ENCODE measurements at regions not wholly inside any gene's neighbourhood (a gene's known extent, or its start where the extent isn't known, plus 50 kb on each side); places are given as distances from the start of the nearest gene placed in this dataset.

DNA sequence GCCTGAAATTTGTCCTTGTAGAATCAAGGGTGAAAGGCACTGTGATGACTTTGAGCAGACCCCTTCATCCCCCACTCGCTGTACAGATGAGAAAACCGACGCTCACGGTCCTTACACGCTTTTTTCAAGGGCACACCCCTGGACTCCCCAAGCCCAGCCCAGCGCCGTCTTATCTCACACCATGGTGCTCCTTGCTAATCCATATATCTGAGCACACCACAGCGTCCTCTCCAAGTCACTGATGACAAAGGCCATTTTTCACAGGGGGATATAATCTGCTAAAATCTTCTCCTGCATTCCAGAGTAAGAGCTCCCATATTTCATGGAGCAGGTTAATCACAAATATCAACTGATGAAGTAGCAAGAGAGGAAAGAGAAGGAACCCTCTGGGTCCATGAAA is 486.3 kb downstream of the BCOR start:
- no peak for DNase-seq
- 56% methylated on average over 8 of the region's 8 CpGs for WGBS (ENCODE audit: low lambda C conversion rate)
- Histone ChIP-seq H3K4me2 (no peak overlapping the region), H3K4me1 (ENCODE audit: control insufficient read depth in 1 of 2, insufficient read depth in 2 of 2, low read depth in 1 of 2, low read length in 1 of 2) (peaks cover 0 to 10% of the 10 kb centered on the region in 2 experiments; a peak in 1 of 4 replicates), H3K27ac (ENCODE audit: low read depth in 2 of 2, low read length in 1 of 2) (no peak overlapping the region), H2AFZ (ENCODE audit: low read depth) (no peak overlapping the region), H3K4me3 (ENCODE audit: low read depth in 2 of 2, low read length in 1 of 2) (no peak overlapping the region), H3F3A (replicated peaks; ENCODE audit: insufficient read depth) (no peaks in the 10 kb centered on the region), H3K27me3 (ENCODE audit: insufficient read depth) (peaks cover 40% of the 10 kb centered on the region), H3K79me2 (ENCODE audit: insufficient read depth) (no peaks in the 10 kb centered on the region), H3K9me2 (no peaks in the 10 kb centered on the region), H3K9me3 (no peaks in the 10 kb centered on the region), H4K20me1 (ENCODE audit: insufficient read depth) (no peaks in the 10 kb centered on the region), H3K9ac (no peak overlapping the region), H3K36me3 (replicated peaks in 1 of 2; ENCODE audit: control insufficient read depth in 1 of 2, insufficient read depth in 2 of 2, low read length in 1 of 2) (no peaks in the 10 kb centered on the region)
- ChIA-PET CTCF (no interaction called here), POLR2A (no interaction called here)
- TF ChIP-seq JUND (IDR thresholded peaks at IDR 0.05) (no peak), RXRA (IDR thresholded peaks at IDR 0.05; ENCODE audit: borderline replicate concordance, low read depth) (no peak)
- TF ChIP-seq, protein P1, sequence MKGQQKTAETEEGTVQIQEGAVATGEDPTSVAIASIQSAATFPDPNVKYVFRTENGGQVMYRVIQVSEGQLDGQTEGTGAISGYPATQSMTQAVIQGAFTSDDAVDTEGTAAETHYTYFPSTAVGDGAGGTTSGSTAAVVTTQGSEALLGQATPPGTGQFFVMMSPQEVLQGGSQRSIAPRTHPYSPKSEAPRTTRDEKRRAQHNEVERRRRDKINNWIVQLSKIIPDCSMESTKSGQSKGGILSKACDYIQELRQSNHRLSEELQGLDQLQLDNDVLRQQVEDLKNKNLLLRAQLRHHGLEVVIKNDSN (IDR thresholded peaks at IDR 0.05; ENCODE audit: borderline replicate concordance, low read depth), result no peak

DNA sequence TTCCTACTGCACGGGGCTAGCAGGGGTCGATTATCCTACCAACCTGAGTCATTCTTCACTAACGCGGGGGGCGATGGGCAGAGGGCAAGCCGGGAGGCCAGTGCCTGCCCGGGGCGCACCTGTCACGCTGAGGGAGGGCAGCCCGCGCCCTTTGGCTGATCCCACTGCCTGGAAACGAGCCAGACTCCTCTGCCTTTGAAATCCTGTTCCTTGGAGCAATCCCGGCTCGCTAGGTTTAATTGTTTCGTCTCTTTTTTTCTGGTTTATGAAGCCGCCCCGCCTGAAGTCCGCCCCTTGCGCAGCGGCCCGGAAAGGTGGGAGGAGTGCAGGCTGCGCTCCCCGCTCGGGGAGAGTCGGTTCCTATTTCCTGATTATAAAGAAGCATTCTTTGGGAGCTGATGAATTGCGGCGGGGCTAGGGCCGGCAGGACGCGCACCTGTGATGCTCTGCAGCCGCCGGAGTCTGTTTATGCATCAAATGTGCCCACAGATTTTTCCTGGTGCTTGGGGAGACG is 484.2 kb downstream of the BCOR start:
- Histone ChIP-seq H4K20me1 (ENCODE audit: insufficient read depth) (no peaks in the 10 kb centered on the region), H3K9me3 (no peaks in the 10 kb centered on the region), H3F3A (replicated peaks; ENCODE audit: insufficient read depth) (no peaks in the 10 kb centered on the region), H3K9ac (no peak overlapping the region), H3K4me3 (ENCODE audit: low read depth in 2 of 2, low read length in 1 of 2) (peak overlapping the region; percentile 23 to 31; a peak in 3 of 4 replicates), H3K9me2 (no peaks in the 10 kb centered on the region), H3K4me1 (ENCODE audit: control insufficient read depth in 1 of 2, insufficient read depth in 2 of 2, low read depth in 1 of 2, low read length in 1 of 2) (peaks cover 0 to 10% of the 10 kb centered on the region in 2 experiments; a peak in 1 of 4 replicates), H3K27me3 (ENCODE audit: insufficient read depth) (peaks cover 40% of the 10 kb centered on the region), H3K36me3 (replicated peaks in 1 of 2; ENCODE audit: control insufficient read depth in 1 of 2, insufficient read depth in 2 of 2, low read length in 1 of 2) (no peaks in the 10 kb centered on the region), H3K4me2 (0 out of 2 replicates have a peak overlapping the region, but pooled peaks have one; percentile 28), H2AFZ (ENCODE audit: low read depth) (no peak overlapping the region), H3K27ac (ENCODE audit: low read depth in 2 of 2, low read length in 1 of 2) (no peak overlapping the region; a peak in 1 of 4 replicates), H3K79me2 (ENCODE audit: insufficient read depth) (no peaks in the 10 kb centered on the region)
- TF ChIP-seq TAF1 (IDR thresholded peaks at IDR 0.05; ENCODE audit: borderline replicate concordance, low read depth, low read length) (no peak), TCF12 (IDR thresholded peaks at IDR 0.05) (no peak), RFX5 (IDR thresholded peaks at IDR 0.05; ENCODE audit: low read length) (no peak), FOXJ3 (CRISPR knock-in tag; IDR thresholded peaks at IDR 0.05) (no peak), YY1 (IDR thresholded peaks at IDR 0.05; ENCODE audit: low read depth) (no peak), RXRA (IDR thresholded peaks at IDR 0.05; ENCODE audit: borderline replicate concordance, low read depth) (no peak), NRF1 (IDR thresholded peaks at IDR 0.05; ENCODE audit: low read depth, low read length) (no peak), SIN3A (IDR thresholded peaks at IDR 0.05; ENCODE audit: borderline replicate concordance, low read depth, low read length) (no peak)
- TF ChIP-seq, protein P2, sequence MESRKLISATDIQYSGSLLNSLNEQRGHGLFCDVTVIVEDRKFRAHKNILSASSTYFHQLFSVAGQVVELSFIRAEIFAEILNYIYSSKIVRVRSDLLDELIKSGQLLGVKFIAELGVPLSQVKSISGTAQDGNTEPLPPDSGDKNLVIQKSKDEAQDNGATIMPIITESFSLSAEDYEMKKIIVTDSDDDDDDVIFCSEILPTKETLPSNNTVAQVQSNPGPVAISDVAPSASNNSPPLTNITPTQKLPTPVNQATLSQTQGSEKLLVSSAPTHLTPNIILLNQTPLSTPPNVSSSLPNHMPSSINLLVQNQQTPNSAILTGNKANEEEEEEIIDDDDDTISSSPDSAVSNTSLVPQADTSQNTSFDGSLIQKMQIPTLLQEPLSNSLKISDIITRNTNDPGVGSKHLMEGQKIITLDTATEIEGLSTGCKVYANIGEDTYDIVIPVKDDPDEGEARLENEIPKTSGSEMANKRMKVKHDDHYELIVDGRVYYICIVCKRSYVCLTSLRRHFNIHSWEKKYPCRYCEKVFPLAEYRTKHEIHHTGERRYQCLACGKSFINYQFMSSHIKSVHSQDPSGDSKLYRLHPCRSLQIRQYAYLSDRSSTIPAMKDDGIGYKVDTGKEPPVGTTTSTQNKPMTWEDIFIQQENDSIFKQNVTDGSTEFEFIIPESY (IDR thresholded peaks at IDR 0.05; ENCODE audit: borderline replicate concordance, low read depth), result no peak
- TF ChIP-seq, protein P3, sequence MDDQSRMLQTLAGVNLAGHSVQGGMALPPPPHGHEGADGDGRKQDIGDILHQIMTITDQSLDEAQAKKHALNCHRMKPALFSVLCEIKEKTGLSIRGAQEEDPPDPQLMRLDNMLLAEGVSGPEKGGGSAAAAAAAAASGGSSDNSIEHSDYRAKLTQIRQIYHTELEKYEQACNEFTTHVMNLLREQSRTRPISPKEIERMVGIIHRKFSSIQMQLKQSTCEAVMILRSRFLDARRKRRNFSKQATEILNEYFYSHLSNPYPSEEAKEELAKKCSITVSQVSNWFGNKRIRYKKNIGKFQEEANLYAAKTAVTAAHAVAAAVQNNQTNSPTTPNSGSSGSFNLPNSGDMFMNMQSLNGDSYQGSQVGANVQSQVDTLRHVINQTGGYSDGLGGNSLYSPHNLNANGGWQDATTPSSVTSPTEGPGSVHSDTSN (IDR thresholded peaks at IDR 0.05), result no peak
- TF ChIP-seq, protein P4, sequence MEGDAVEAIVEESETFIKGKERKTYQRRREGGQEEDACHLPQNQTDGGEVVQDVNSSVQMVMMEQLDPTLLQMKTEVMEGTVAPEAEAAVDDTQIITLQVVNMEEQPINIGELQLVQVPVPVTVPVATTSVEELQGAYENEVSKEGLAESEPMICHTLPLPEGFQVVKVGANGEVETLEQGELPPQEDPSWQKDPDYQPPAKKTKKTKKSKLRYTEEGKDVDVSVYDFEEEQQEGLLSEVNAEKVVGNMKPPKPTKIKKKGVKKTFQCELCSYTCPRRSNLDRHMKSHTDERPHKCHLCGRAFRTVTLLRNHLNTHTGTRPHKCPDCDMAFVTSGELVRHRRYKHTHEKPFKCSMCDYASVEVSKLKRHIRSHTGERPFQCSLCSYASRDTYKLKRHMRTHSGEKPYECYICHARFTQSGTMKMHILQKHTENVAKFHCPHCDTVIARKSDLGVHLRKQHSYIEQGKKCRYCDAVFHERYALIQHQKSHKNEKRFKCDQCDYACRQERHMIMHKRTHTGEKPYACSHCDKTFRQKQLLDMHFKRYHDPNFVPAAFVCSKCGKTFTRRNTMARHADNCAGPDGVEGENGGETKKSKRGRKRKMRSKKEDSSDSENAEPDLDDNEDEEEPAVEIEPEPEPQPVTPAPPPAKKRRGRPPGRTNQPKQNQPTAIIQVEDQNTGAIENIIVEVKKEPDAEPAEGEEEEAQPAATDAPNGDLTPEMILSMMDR (IDR thresholded peaks at IDR 0.05), result no peak
- CTCF ChIA-PET, result interaction anchor here (0.8 kb wide), 1 partner anchor 462 kb away, joined by 3 read pairs; no protein-coding TSS in a partner anchor
- POLR2A ChIA-PET, result no interaction called here
- 3% methylated on average over 18 of the region's 33 CpGs for WGBS (ENCODE audit: low lambda C conversion rate)
- DNase-seq, result peak; percentile 67
